K562 (cell line): ENCODE measurements at regions not wholly inside any gene's neighbourhood (a gene's known extent, or its start where the extent isn't known, plus 50 kb on each side); places are given as distances from the start of the nearest gene placed in this dataset.

Experiments used
- E2F6 ChIP-seq, 2 experiments: IDR thresholded peaks; 2 replicates each; pipeline ENCODE4 v1.6.1; 2011; ENCODE audit warnings: borderline replicate concordance in 1 of 2, control low read depth in 1 of 2, low read depth in 1 of 2, low read length in 1 of 2, mild to moderate bottlenecking in 1 of 2, mixed read lengths in 1 of 2, moderate library complexity in 1 of 2; ENCODE audit not compliant: insufficient read depth in 1 of 2, insufficient read length in 1 of 2, poor library complexity in 1 of 2, severe bottlenecking in 1 of 2; ENCODE audit errors: extremely low read depth in 1 of 2
- FOXA1 ChIP-seq: fragments of 450-650 bp; IDR thresholded peaks from 2 replicates; pipeline ENCODE4 v1.6.1; 2016; ENCODE audit warnings: mild to moderate bottlenecking, borderline replicate concordance
- FOXM1 ChIP-seq, 2 experiments: fragments of 450-650 bp in 1 of 2; sonication (generic) in 1 of 2; formaldehyde crosslinking in 1 of 2; IDR thresholded peaks; 2 replicates each; pipeline versions ENCODE4 v1.6.1 to v1.9.0; 2017 to 2022; ENCODE audit warnings: low read depth in 2 of 2, mild to moderate bottlenecking in 2 of 2, missing genetic modification reagents in 1 of 2, moderate library complexity in 1 of 2
- ZBTB49 ChIP-seq: sonication (generic); formaldehyde crosslinking; IDR thresholded peaks from 2 replicates; pipeline ENCODE4 v1.8.0; 2022; ENCODE audit warnings: missing genetic modification reagents, mild to moderate bottlenecking, borderline replicate concordance
- ZNF197 ChIP-seq: fragments of 200-800 bp; sonication (Bioruptor generic); IDR thresholded peaks from 2 replicates; pipeline ENCODE4 v1.6.1; 2016; ENCODE audit warnings: low read depth, missing genetic modification characterization, missing compliant biosample characterization

GRCh38 chr4:134117392-134118183, 84.0 kb downstream of the PABPC4L start:
- TF ChIP-seq E2F6 (IDR thresholded peaks at IDR 0.05; ENCODE audit: borderline replicate concordance in 1 of 2, extremely low read depth in 1 of 2, insufficient read depth in 1 of 2, insufficient read length in 1 of 2, low read depth in 1 of 2, low read length in 1 of 2, poor library complexity in 1 of 2, severe bottlenecking in 1 of 2) (no peak), FOXM1 (IDR thresholded peaks at IDR 0.05; ENCODE audit: low read depth) (no peak), FOXM1 (CRISPR knock-in tag; IDR thresholded peaks at IDR 0.05; ENCODE audit: low read depth) (no peak), FOXA1 (no peak), ZNF197 (CRISPR knock-in tag) (no peak), ZBTB49 (CRISPR knock-in tag) (no peak)
